Osteocyte (in vitro differentiated cells): ENCODE measurements at regions not wholly inside any gene's neighbourhood (a gene's known extent, or its start where the extent isn't known, plus 50 kb on each side); places are given as distances from the start of the nearest gene placed in this dataset.

Source experiments
- DNase-seq: peaks from one replicate; pipeline ENCODE4 v3.0.0; 2021; ENCODE audit warnings: mixed read lengths; ENCODE audit not compliant: unreplicated experiment; ENCODE audit errors: extremely low spot score
- H3K27ac Mint-ChIP-seq: one replicate; pipeline ENCODE4 v1.8.0; 2021; ENCODE audit warnings: mild to moderate bottlenecking, mixed read lengths; ENCODE audit not compliant: unreplicated experiment
- H3K27me3 Mint-ChIP-seq: one replicate; pipeline ENCODE4 v1.8.0; 2021; ENCODE audit warnings: mixed read lengths; ENCODE audit not compliant: unreplicated experiment
- H3K36me3 Mint-ChIP-seq: one replicate; pipeline ENCODE4 v1.8.0; 2021; ENCODE audit warnings: mixed read lengths; ENCODE audit not compliant: unreplicated experiment
- H3K4me1 Mint-ChIP-seq: one replicate; pipeline ENCODE4 v1.8.0; 2021; ENCODE audit warnings: mixed read lengths; ENCODE audit not compliant: unreplicated experiment
- H3K4me3 Mint-ChIP-seq: one replicate; pipeline ENCODE4 v1.8.0; 2021; ENCODE audit warnings: mild to moderate bottlenecking, moderate library complexity, mixed read lengths; ENCODE audit not compliant: unreplicated experiment
- H3K9me3 Mint-ChIP-seq: one replicate; pipeline ENCODE4 v1.8.0; 2021; ENCODE audit warnings: mixed read lengths; ENCODE audit not compliant: unreplicated experiment
- TF ChIP-seq, protein P1 (sequence below): fragments of 200-600 bp; sonication (generic); IDR thresholded peaks from 2 replicates; pipeline ENCODE4 v1.5.0; 2021; ENCODE audit warnings: antibody characterized with exemption, mild to moderate bottlenecking, moderate library complexity

- TF ChIP-seq, protein P1, sequence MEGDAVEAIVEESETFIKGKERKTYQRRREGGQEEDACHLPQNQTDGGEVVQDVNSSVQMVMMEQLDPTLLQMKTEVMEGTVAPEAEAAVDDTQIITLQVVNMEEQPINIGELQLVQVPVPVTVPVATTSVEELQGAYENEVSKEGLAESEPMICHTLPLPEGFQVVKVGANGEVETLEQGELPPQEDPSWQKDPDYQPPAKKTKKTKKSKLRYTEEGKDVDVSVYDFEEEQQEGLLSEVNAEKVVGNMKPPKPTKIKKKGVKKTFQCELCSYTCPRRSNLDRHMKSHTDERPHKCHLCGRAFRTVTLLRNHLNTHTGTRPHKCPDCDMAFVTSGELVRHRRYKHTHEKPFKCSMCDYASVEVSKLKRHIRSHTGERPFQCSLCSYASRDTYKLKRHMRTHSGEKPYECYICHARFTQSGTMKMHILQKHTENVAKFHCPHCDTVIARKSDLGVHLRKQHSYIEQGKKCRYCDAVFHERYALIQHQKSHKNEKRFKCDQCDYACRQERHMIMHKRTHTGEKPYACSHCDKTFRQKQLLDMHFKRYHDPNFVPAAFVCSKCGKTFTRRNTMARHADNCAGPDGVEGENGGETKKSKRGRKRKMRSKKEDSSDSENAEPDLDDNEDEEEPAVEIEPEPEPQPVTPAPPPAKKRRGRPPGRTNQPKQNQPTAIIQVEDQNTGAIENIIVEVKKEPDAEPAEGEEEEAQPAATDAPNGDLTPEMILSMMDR = no peak
- no peaks in the 10 kb centered on the region for H3K36me3 Mint-ChIP-seq
- DNase-seq = no peak
- H3K4me1 Mint-ChIP-seq = no peaks in the 10 kb centered on the region
- peaks cover 15% of the 10 kb centered on the region for H3K27me3 Mint-ChIP-seq
- H3K27ac Mint-ChIP-seq = no peak overlapping the region
- no peak overlapping the region for H3K4me3 Mint-ChIP-seq
- no peaks in the 10 kb centered on the region for H3K9me3 Mint-ChIP-seq
Measured at GRCh38 chr9:31683116-31683515, 701.3 kb upstream of the ACO1 start.

DNA sequence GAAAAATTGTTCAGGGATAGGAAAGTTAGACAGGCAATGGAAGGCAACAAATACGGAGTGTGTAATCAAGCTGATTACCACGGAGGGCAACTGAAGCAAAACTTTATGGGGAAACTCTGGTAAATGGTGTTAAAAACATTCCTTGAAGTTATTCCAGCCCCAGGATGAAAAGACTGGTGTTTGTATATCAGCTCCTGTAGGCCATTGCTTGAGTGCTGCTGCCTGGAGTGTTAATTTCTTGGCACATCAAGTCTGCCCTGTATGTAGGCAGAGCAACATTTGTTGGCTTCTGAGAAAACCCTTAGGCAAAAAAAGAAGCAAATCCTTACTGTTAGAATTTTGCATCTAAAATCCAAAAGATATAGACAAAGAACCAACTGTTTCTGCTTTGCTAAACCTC, 686.5 kb upstream of the ACO1 start:
- no peaks in the 10 kb centered on the region for H3K4me1 Mint-ChIP-seq
- H3K9me3 Mint-ChIP-seq = no peaks in the 10 kb centered on the region
- H3K27me3 Mint-ChIP-seq = peaks cover 19% of the 10 kb centered on the region
- H3K27ac Mint-ChIP-seq = no peak overlapping the region
- DNase-seq = no peak
- no peak overlapping the region for H3K4me3 Mint-ChIP-seq
- TF ChIP-seq, protein P1 = no peak
- H3K36me3 Mint-ChIP-seq = no peaks in the 10 kb centered on the region

GRCh38 chr9:31699836-31700235, 684.6 kb upstream of the ACO1 start:
- no peak overlapping the region for H3K27ac Mint-ChIP-seq
- H3K4me1 Mint-ChIP-seq = no peaks in the 10 kb centered on the region
- TF ChIP-seq, protein P1 = no peak
- peaks cover 13% of the 10 kb centered on the region for H3K27me3 Mint-ChIP-seq
- no peak for DNase-seq
- no peaks in the 10 kb centered on the region for H3K36me3 Mint-ChIP-seq
- no peaks in the 10 kb centered on the region for H3K9me3 Mint-ChIP-seq
- H3K4me3 Mint-ChIP-seq = no peak overlapping the region

DNA sequence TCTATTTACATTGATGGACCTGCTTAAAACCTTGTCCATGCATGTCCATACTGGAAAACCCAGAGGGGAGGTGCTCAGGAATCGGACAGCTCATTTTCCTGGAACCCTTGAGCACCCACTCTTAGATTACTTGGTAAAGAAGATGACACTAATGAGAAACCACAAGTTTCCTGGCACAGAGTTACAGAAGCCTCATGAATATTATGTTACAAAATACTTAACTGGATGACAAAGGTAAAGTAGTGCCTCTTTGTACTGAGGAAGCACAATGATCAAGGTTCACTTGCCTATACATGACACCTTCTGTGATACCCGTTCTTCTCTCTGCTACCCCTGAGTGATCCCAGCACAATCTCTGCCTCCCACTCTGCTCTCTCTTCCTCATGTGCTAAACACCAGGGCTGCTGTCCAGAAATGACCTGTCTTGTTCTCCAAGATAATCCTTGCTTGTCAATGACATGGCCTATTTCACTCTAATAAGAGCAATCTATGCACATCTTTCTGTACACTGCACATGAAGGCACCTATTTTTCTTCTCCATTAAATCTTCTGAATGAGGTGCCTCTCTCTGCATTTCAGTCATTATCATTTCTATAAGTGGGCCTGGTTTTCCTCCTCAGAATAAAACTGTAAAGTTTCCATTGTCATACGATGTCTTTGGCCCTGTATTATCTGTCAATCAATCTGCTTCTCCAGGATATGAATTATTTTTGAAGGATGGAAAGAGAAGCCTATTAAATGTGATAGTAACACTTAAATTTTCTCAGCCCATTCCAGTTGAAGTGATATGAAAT, 684.0 kb upstream of the ACO1 start:
- DNase-seq = no peak
- Mint-ChIP-seq H3K4me3 (no peak overlapping the region), H3K27me3 (peaks cover 11% of the 10 kb centered on the region), H3K27ac (no peak overlapping the region), H3K9me3 (no peaks in the 10 kb centered on the region), H3K36me3 (no peaks in the 10 kb centered on the region), H3K4me1 (no peaks in the 10 kb centered on the region)
- TF ChIP-seq, protein P1 = no peak

DNA sequence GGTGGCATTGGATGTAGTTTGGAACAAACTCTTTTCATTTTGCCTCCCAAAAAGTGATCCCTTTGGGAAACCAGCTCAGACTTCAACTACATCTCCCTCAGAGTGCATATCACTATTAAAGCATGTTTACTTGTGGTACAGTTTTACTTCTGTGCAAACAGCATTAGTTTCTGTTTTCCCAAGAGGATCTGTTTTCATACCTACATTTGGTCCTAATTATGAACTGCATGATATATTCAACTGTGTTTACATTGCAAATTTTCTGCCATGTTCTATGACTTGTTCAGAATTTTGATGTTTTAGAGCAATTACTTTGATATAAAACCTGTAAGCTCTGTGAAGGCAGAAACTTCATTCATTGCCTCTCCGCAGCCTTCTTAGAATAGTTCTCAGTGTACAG, 681.5 kb upstream of the ACO1 start:
- no peaks in the 10 kb centered on the region for H3K36me3 Mint-ChIP-seq
- H3K27ac Mint-ChIP-seq = no peak overlapping the region
- DNase-seq = no peak
- no peaks in the 10 kb centered on the region for H3K9me3 Mint-ChIP-seq
- no peak overlapping the region for H3K4me3 Mint-ChIP-seq
- H3K27me3 Mint-ChIP-seq = peaks cover 6% of the 10 kb centered on the region
- no peaks in the 10 kb centered on the region for H3K4me1 Mint-ChIP-seq
- TF ChIP-seq, protein P1 = no peak
